AG09309 (cell line): ENCODE measurements at regions not wholly inside any gene's neighbourhood (a gene's known extent, or its start where the extent isn't known, plus 50 kb on each side); places are given as distances from the start of the nearest gene placed in this dataset.
"Not testable (repeated sequence)": the region's sequence is repeated elsewhere in the genome, so short reads cannot be mapped to it uniquely, and the experiment has no call there.

Experiments used
- DNase-seq: peaks from one replicate; pipeline ENCODE4 v3.0.0-alpha.2; 2010; ENCODE audit warnings: low read depth
- H3K4me3 ChIP-seq: 2 replicates; pipeline ENCODE4 v1.5.1; 2011; ENCODE audit warnings: mild to moderate bottlenecking, low read depth, low read length, moderate library complexity; ENCODE audit not compliant: control insufficient read depth
- CTCF ChIP-seq: IDR thresholded peaks from 2 replicates; pipeline ENCODE4 v1.5.1; 2011; ENCODE audit warnings: mild to moderate bottlenecking, low read depth, low read length, inconsistent platforms; ENCODE audit not compliant: insufficient read depth, control insufficient read depth; ENCODE audit errors: missing control alignments

DNA sequence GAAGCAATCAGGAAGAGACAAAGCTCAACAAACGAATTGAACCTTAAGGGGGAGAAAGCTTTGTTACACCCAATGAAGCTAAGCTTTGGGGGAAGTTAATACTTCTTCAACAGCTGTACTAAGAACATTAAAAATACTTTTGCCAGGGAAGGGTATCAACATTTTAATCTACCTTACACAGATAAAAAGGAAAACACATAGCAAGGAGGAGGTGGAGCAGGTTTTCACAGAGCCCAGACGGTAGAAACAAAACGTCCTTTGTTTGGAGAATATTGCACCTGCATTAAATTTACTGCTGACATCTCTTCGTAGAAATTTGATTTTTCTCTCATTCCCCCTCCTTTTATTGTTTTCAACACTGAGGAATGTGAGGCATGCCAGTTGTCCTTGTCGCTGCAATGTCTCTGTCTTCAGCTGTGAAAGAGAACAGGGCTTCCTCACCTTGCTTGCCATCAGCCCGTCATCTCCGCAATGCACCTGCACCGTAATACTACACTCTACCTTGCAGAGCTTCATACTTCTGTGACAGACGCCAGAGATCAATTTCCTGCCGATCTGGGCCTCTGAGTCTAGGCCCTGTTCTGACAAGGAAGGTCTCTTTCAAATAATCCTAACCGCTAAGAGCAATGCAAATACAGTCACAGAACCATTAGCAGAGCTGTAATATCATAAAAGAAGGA lies 270.8 kb downstream of the SPRY2 start:
- no peak for DNase-seq
- no peak for TF ChIP-seq CTCF

GRCh38 chr13:80069374-80069773 lies 271.6 kb downstream of the SPRY2 start:
- H3K4me3 ChIP-seq: no peak overlapping the region
- no peak for TF ChIP-seq CTCF
- DNase-seq: no peak

More for the DNA sequence above, 270.8 kb downstream of the SPRY2 start:
- no peak overlapping the region for H3K4me3 ChIP-seq

DNA sequence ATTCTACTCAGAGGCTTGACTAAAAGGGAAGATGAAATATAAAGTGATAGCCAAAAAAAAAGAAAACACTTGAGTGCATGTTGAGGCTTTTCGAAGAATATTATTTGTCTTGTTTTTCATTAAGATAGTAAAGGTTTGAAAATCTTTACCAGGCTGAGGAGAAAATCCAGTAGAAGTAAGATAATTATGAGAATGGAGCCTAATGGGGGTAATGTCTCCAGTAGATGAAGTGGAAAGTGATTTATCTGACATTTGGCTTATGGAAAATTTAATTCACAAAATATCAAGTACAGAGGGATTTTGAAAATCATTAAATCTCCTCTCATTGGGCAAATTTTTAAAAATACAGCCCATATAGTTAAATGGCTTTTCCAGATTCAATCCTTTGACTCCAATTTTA lies 274.9 kb downstream of the SPRY2 start:
- DNase-seq: no peak
- TF ChIP-seq CTCF: no peak
- H3K4me3 ChIP-seq: no peak overlapping the region

- not testable (repeated sequence) for DNase-seq
Observed at GRCh38 chr13:80062416-80062815, 278.5 kb downstream of the SPRY2 start.

DNA sequence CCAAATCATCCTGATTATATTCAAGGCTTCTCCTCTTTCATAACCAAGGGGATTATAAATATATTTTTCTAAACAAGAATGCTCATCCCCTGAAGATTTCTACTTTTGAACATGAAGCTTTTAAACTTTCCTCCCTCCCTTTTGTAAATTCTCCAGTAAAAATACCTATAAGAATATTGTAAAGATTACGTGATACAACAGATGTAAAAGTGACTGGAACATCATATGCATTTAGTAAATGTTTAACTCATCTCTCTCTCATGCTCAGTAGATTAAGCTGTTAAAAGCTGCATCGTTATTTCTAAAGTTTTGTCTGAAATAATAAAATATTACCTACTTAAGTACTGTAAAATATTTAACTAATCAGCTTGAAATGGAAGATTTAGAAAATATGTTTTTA lies 281.1 kb downstream of the SPRY2 start:
- no peak overlapping the region for H3K4me3 ChIP-seq
- DNase-seq: no peak
- no peak for TF ChIP-seq CTCF

More at GRCh38 chr13:80062416-80062815, 278.5 kb downstream of the SPRY2 start:
- H3K4me3 ChIP-seq: not testable (repeated sequence)

- DNase-seq: no peak
- no peak for TF ChIP-seq CTCF
- no peak overlapping the region for H3K4me3 ChIP-seq
Observed at GRCh38 chr13:80058626-80059025, 282.3 kb downstream of the SPRY2 start.

DNA sequence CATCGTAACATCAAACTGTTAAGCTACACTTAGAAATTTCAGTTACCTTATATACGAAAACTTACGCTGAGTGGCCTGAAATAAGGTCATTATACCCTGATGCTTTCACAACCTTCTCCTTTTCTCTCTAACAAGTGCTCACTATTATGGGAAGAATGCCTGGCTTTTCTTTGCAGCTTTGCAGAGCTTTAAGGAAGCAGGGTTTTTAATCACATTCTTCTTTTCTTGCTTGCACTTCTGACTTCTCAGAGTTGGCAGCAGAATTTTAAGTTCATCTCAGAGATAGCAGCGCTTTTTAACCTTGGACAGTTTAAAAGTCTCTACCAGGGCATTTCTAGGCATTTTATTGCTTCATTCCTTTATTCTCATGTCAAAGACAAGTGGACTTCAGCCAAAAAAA lies 285.1 kb downstream of the SPRY2 start:
- H3K4me3 ChIP-seq: no peak overlapping the region
- no peak for DNase-seq
- no peak for TF ChIP-seq CTCF
